AG10803 (cell line): ENCODE measurements at regions not wholly inside any gene's neighbourhood (a gene's known extent, or its start where the extent isn't known, plus 50 kb on each side); places are given as distances from the start of the nearest gene placed in this dataset.

Source experiments
- DNase-seq: peaks from one replicate; pipeline ENCODE4 v3.0.0; 2010; ENCODE audit warnings: low read depth
- H3K4me3 ChIP-seq: 2 replicates; pipeline ENCODE4 v1.5.1; 2011; ENCODE audit warnings: mild to moderate bottlenecking, low read length, control low read depth
- CTCF ChIP-seq: conservative IDR thresholded peaks from 2 replicates; pipeline ENCODE4 v1.5.1; 2011; ENCODE audit warnings: mild to moderate bottlenecking, low read length, control low read depth, inconsistent platforms

DNA sequence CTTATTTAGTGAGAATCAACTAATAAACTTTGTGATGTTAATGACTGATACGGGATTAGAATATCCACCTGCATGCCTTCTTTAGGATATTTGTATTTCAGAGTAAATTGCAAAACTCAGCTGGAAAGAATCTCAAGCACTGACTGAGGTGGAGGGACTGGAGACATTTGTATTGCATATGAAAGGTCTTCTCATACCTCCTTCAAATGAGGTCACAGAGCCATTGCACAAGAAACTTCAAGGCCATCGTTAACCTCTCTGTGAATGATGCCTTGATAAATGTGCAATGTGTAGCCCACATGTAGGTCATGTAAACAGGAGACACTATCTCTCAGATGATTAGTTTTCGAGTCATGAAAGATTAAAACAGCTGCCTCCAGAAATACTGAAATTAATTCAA is 531.7 kb upstream of the PLXNA2 start:
- H3K4me3 ChIP-seq = no peak overlapping the region
- no peak for TF ChIP-seq CTCF
- no peak for DNase-seq

DNA sequence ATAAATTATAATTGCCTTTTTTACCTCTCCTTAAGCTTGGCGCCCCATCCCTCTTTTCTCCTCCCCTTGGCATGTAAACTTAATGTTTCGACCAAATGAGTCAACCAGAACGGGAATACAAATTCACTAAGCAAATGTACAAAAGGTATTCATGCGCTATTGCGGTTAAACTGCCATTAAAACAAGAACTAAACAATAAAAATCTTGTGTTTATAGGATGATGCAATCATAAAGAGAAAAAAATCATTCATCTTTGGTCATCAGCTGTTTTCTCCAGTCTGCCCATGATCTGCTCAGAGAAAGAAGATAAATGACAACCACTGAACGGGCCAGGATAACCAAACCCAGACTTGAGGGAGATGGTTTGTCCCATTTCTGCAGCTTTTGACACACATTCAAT is 534.2 kb upstream of the PLXNA2 start:
- DNase-seq = no peak
- H3K4me3 ChIP-seq = no peak overlapping the region
- TF ChIP-seq CTCF = no peak

DNA sequence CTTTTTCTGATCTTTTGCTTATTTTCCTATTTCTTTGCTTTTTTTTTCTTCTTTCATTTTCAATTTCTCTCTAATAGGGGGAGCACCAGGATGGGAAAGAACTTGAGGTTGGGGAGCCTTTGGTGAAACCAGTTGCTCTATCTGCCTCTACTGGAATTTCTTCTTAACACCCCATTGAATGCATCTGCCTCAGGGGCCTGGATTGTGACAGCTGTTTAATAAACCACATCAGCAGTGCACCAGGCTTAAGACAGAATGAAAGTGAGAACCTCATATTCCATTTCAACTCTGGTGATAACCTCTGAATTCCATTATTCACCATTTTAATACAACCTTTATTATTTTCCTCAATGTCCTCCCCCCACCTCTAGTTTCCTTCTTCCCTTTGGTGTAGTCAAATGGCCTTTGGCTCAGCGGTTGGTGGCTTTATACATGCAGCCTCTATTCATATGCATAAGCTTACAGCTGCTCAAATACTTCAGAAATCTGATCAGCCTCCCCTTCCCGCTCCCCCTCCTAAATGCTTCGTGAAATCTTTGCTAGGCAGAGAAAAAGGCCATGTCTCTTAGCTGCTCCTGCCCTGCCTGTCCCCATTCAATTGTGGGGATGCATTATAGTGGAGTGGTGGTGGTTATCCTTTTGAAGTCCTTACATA is 537.3 kb upstream of the PLXNA2 start:
- no peak overlapping the region for H3K4me3 ChIP-seq
- DNase-seq = no peak
- TF ChIP-seq CTCF = no peak

GRCh38 chr1:208782186-208782585 is 538.0 kb upstream of the PLXNA2 start:
- no peak for DNase-seq
- TF ChIP-seq CTCF = no peak
- no peak overlapping the region for H3K4me3 ChIP-seq

- TF ChIP-seq CTCF = no peak
- DNase-seq = no peak
- H3K4me3 ChIP-seq = no peak overlapping the region
Measured at GRCh38 chr1:208785629-208786028, 541.4 kb upstream of the PLXNA2 start.

DNA sequence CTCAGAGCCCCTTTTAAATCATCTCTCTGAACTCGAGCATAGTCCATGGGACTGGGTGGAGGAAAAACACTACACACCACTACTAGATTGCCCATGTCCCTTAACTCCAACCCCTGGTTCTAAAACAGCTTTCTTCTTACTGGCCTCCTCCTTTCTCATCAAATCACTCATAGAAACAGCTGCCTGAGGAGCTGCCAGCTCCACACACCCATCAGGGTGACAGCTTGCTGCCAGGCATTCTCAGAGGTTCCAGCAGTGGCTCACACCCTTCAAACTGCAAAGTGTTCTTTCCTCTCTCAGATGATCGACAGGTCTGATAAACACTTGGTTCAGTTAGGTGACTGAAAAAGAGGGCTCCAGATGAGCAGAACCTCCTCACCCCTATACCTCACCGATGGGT is 543.0 kb upstream of the PLXNA2 start:
- DNase-seq = no peak
- no peak overlapping the region for H3K4me3 ChIP-seq
- TF ChIP-seq CTCF = no peak

GRCh38 chr1:208788013-208788540 is 543.9 kb upstream of the PLXNA2 start:
- no peak for DNase-seq
- no peak overlapping the region for H3K4me3 ChIP-seq
- TF ChIP-seq CTCF = no peak
